ENCODE measurements at regions not wholly inside any gene's neighbourhood (a gene's known extent, or its start where the extent isn't known, plus 50 kb on each side); places are given as distances from the start of the nearest gene placed in this dataset.

GRCh38 chr12:84033162-84033561, 879.4 kb downstream of the SLC6A15 start (continued):
- no peak for TF ChIP-seq ATF2 (IDR thresholded peaks at IDR 0.05; ENCODE audit: low read length)
- no peak for TF ChIP-seq JUN (IDR thresholded peaks at IDR 0.05; ENCODE audit: low read depth, low read length)
- no peak for TF ChIP-seq RBBP5 (IDR thresholded peaks at IDR 0.05; ENCODE audit: borderline replicate concordance, low read depth, low read length)
- TF ChIP-seq, protein P1, sequence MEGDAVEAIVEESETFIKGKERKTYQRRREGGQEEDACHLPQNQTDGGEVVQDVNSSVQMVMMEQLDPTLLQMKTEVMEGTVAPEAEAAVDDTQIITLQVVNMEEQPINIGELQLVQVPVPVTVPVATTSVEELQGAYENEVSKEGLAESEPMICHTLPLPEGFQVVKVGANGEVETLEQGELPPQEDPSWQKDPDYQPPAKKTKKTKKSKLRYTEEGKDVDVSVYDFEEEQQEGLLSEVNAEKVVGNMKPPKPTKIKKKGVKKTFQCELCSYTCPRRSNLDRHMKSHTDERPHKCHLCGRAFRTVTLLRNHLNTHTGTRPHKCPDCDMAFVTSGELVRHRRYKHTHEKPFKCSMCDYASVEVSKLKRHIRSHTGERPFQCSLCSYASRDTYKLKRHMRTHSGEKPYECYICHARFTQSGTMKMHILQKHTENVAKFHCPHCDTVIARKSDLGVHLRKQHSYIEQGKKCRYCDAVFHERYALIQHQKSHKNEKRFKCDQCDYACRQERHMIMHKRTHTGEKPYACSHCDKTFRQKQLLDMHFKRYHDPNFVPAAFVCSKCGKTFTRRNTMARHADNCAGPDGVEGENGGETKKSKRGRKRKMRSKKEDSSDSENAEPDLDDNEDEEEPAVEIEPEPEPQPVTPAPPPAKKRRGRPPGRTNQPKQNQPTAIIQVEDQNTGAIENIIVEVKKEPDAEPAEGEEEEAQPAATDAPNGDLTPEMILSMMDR (IDR thresholded peaks at IDR 0.05; ENCODE audit: control extremely low read depth in 1 of 3, insufficient read depth in 1 of 3, low read depth in 1 of 3, low read length in 3 of 3): no peak

Measured in H1 (cell line).